ENCODE measurements at regions not wholly inside any gene's neighbourhood (a gene's known extent, or its start where the extent isn't known, plus 50 kb on each side); places are given as distances from the start of the nearest gene placed in this dataset.

GRCh38 chr13:80605011-80605410, 264.1 kb upstream of the SPRY2 start:
- no peak for DNase-seq

GRCh38 chr13:80604098-80604497, 263.2 kb upstream of the SPRY2 start:
- intact Hi-C loops (cut with DNase I), result no loop called here
- TF ChIP-seq CTCF (IDR thresholded peaks at IDR 0.05), result no peak
- no peak for DNase-seq
- H3K9ac ChIP-seq (ENCODE audit: low read depth in 2 of 2, low read length in 2 of 2), result no peak overlapping the region
- H3K27ac ChIP-seq, result no peak overlapping the region
- H3K4me1 ChIP-seq, result no peaks in the 10 kb centered on the region
- H3K9me3 ChIP-seq, result no peaks in the 10 kb centered on the region
- H3K4me3 ChIP-seq, result no peak overlapping the region
- H3K36me3 ChIP-seq, result no peaks in the 10 kb centered on the region
- H3K27me3 ChIP-seq, result no peaks in the 10 kb centered on the region

More at GRCh38 chr13:80605011-80605410, 264.1 kb upstream of the SPRY2 start:
- no peaks in the 10 kb centered on the region for H3K4me1 ChIP-seq
- no peak overlapping the region for H3K27ac ChIP-seq
- intact Hi-C loops (cut with DNase I), result no loop called here
- H3K9ac ChIP-seq (ENCODE audit: low read depth in 2 of 2, low read length in 2 of 2), result no peak overlapping the region
- no peaks in the 10 kb centered on the region for H3K27me3 ChIP-seq
- H3K9me3 ChIP-seq, result no peaks in the 10 kb centered on the region
- TF ChIP-seq CTCF (IDR thresholded peaks at IDR 0.05), result no peak
- H3K4me3 ChIP-seq, result no peak overlapping the region
- H3K36me3 ChIP-seq, result no peaks in the 10 kb centered on the region

- Histone ChIP-seq H3K27ac (no peak overlapping the region), H3K9ac (ENCODE audit: low read depth in 2 of 2, low read length in 2 of 2) (no peak overlapping the region), H3K4me1 (no peaks in the 10 kb centered on the region), H3K4me3 (no peak overlapping the region), H3K27me3 (no peaks in the 10 kb centered on the region), H3K36me3 (no peaks in the 10 kb centered on the region), H3K9me3 (no peaks in the 10 kb centered on the region)
- intact Hi-C loops (cut with DNase I), result no loop called here
- no peak for TF ChIP-seq CTCF (IDR thresholded peaks at IDR 0.05)
- no peak for DNase-seq
Measured at GRCh38 chr13:80603351-80603750, 262.4 kb upstream of the SPRY2 start.

- Histone ChIP-seq H3K4me1 (no peaks in the 10 kb centered on the region), H3K36me3 (no peaks in the 10 kb centered on the region), H3K4me3 (no peak overlapping the region), H3K9ac (ENCODE audit: low read depth in 2 of 2, low read length in 2 of 2) (no peak overlapping the region), H3K27ac (no peak overlapping the region), H3K9me3 (no peaks in the 10 kb centered on the region), H3K27me3 (no peaks in the 10 kb centered on the region)
- intact Hi-C loops (cut with DNase I), result no loop called here
- no peak for DNase-seq
- TF ChIP-seq CTCF (IDR thresholded peaks at IDR 0.05), result no peak
Measured at GRCh38 chr13:80599765-80600164, 258.8 kb upstream of the SPRY2 start.

GRCh38 chr13:80598189-80598588, 257.3 kb upstream of the SPRY2 start:
- H3K4me3 ChIP-seq, result no peak overlapping the region
- no peak overlapping the region for H3K9ac ChIP-seq (ENCODE audit: low read depth in 2 of 2, low read length in 2 of 2)
- no peaks in the 10 kb centered on the region for H3K27me3 ChIP-seq
- no peak for DNase-seq
- no peaks in the 10 kb centered on the region for H3K9me3 ChIP-seq
- H3K4me1 ChIP-seq, result no peaks in the 10 kb centered on the region
- intact Hi-C loops (cut with DNase I), result no loop called here
- no peak for TF ChIP-seq CTCF (IDR thresholded peaks at IDR 0.05)
- H3K36me3 ChIP-seq, result no peaks in the 10 kb centered on the region
- H3K27ac ChIP-seq, result no peak overlapping the region

Data from colonic mucosa (tissue), 4 donors.